CD4-positive, alpha-beta T cell (primary cell): ENCODE measurements at regions not wholly inside any gene's neighbourhood (a gene's known extent, or its start where the extent isn't known, plus 50 kb on each side); places are given as distances from the start of the nearest gene placed in this dataset.

Experiments used
- ATAC-seq: fragments of 200-7000 bp; cut with Tn5 transposase; one replicate; pipeline ENCODE4 v1.10.0; 2022; ENCODE audit warnings: mild to moderate bottlenecking; ENCODE audit not compliant: poor library complexity
- CTCF ChIA-PET: fragments of 350-600 bp; sonication (Branson Sonifier 250); formaldehyde crosslinking; loops from one replicate; lab custom pipeline; 2021; ENCODE audit warnings: antibody characterized with exemption, inconsistent platforms; lab: Charles Lee
- POLR2A ChIA-PET: fragments of 350-600 bp; sonication (Branson Sonifier 250); formaldehyde crosslinking; loops from one replicate; lab custom pipeline; 2021; ENCODE audit warnings: antibody characterized with exemption, inconsistent platforms; lab: Charles Lee
- DNase-seq, 14 experiments: peaks; one replicate each; pipeline ENCODE4 v3.0.0-alpha.2; 2013 to 2020; ENCODE audit warnings: mixed read lengths in 2 of 14
- H3K27ac ChIP-seq, 2 donors: one replicate each; pipeline versions ENCODE4 v1.5.1 to v1.7.0; 2013; ENCODE audit warnings: low read length in 2 of 2, low read depth in 1 of 2, mild to moderate bottlenecking in 1 of 2
- H3K27me3 ChIP-seq, 2 experiments: 1 replicate in 1 of 2; 2 replicates in 1 of 2; pipeline versions ENCODE4 v1.6.1 to v1.7.0; 2013; ENCODE audit warnings: low read length in 2 of 2, control low read depth in 1 of 2, mild to moderate bottlenecking in 1 of 2, moderate library complexity in 1 of 2; ENCODE audit not compliant: insufficient read depth in 2 of 2, control insufficient read depth in 1 of 2
- H3K36me3 ChIP-seq: one replicate; pipeline ENCODE4 v1.6.1; 2013; ENCODE audit warnings: low read length, control low read depth; ENCODE audit not compliant: insufficient read depth
- H3K4me1 ChIP-seq: one replicate; pipeline ENCODE4 v1.6.1; 2013; ENCODE audit warnings: low read length, control low read depth; ENCODE audit not compliant: insufficient read depth
- H3K4me3 ChIP-seq: one replicate; pipeline ENCODE4 v1.5.1; 2013; ENCODE audit warnings: mild to moderate bottlenecking, low read length, moderate library complexity
- H3K9me3 ChIP-seq, 2 experiments: 1 replicate in 1 of 2; 2 replicates in 1 of 2; pipeline versions ENCODE4 v1.6.1 to v1.7.0; 2013; ENCODE audit warnings: low read length in 2 of 2, mild to moderate bottlenecking in 2 of 2, control low read depth in 1 of 2, moderate library complexity in 1 of 2; ENCODE audit not compliant: control insufficient read depth in 1 of 2, insufficient read depth in 1 of 2
- H3K27ac Mint-ChIP-seq: one replicate; pipeline ENCODE4 v1.8.0; 2020; ENCODE audit warnings: mixed read lengths
- H3K27me3 Mint-ChIP-seq: one replicate; pipeline ENCODE4 v1.8.0; 2021; ENCODE audit warnings: mixed read lengths
- H3K36me3 Mint-ChIP-seq: one replicate; pipeline ENCODE4 v1.8.0; 2021; ENCODE audit warnings: low read depth, mixed read lengths
- H3K4me1 Mint-ChIP-seq: one replicate; pipeline ENCODE4 v1.8.0; 2021; ENCODE audit warnings: low read depth, mixed read lengths
- H3K4me3 Mint-ChIP-seq: one replicate; pipeline ENCODE4 v1.8.0; 2020; ENCODE audit warnings: mild to moderate bottlenecking, mixed read lengths
- H3K9me3 Mint-ChIP-seq: one replicate; pipeline ENCODE4 v1.8.0; 2020; ENCODE audit warnings: mixed read lengths
- intact Hi-C, 2 experiments: fragments of 100-400 bp; cut with DNase I in 1 of 2; cut with micrococcal nuclease in 1 of 2; formaldehyde crosslinking; loops; one replicate each; pipeline versions ENCODE4 v1.15.1 to v1.9.0; 2023 to 2025; cut with DNase I, micrococcal nuclease
- TF ChIP-seq, protein P1 (sequence below): fragments of 200-600 bp; IDR thresholded peaks from one replicate; pipeline ENCODE4 v1.8.0; 2022; ENCODE audit warnings: antibody characterized with exemption, mild to moderate bottlenecking

- TF ChIP-seq, protein P1, sequence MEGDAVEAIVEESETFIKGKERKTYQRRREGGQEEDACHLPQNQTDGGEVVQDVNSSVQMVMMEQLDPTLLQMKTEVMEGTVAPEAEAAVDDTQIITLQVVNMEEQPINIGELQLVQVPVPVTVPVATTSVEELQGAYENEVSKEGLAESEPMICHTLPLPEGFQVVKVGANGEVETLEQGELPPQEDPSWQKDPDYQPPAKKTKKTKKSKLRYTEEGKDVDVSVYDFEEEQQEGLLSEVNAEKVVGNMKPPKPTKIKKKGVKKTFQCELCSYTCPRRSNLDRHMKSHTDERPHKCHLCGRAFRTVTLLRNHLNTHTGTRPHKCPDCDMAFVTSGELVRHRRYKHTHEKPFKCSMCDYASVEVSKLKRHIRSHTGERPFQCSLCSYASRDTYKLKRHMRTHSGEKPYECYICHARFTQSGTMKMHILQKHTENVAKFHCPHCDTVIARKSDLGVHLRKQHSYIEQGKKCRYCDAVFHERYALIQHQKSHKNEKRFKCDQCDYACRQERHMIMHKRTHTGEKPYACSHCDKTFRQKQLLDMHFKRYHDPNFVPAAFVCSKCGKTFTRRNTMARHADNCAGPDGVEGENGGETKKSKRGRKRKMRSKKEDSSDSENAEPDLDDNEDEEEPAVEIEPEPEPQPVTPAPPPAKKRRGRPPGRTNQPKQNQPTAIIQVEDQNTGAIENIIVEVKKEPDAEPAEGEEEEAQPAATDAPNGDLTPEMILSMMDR: no peak
- Histone ChIP-seq H3K4me1 (no peaks in the 10 kb centered on the region), H3K27ac (no peak overlapping the region), H3K27me3 (peaks cover 0 to 5% of the 10 kb centered on the region in 2 experiments), H3K36me3 (no peaks in the 10 kb centered on the region), H3K9me3 (no peaks in the 10 kb centered on the region), H3K4me3 (no peak overlapping the region)
- ATAC-seq (no peak), DNase-seq (no peak)
- ChIA-PET POLR2A (no interaction called here), CTCF (no interaction called here)
- intact Hi-C loops: no loop called here
- Mint-ChIP-seq H3K9me3 (no peaks in the 10 kb centered on the region), H3K36me3 (no peaks in the 10 kb centered on the region), H3K27ac (no peak overlapping the region), H3K4me3 (no peak overlapping the region), H3K27me3 (peaks cover 26% of the 10 kb centered on the region), H3K4me1 (no peaks in the 10 kb centered on the region)
These were observed 168.3 kb downstream of the HERPUD2 start for GRCh38 chr7:35526645-35527044.

- H3K27me3 ChIP-seq: peaks cover 0 to 5% of the 10 kb centered on the region in 2 experiments
- ChIA-PET POLR2A (no interaction called here), CTCF (no interaction called here)
- H3K27ac ChIP-seq: no peak overlapping the region
- intact Hi-C loops: loop anchor here in 1 of 2 experiments (5.0 kb wide), 1 partner anchor 1202 kb away; no protein-coding TSS in a partner anchor
- TF ChIP-seq, protein P1: no peak
- Mint-ChIP-seq H3K4me3 (no peak overlapping the region), H3K27me3 (peaks cover 26% of the 10 kb centered on the region), H3K27ac (no peak overlapping the region), H3K36me3 (no peaks in the 10 kb centered on the region), H3K9me3 (no peaks in the 10 kb centered on the region), H3K4me1 (no peaks in the 10 kb centered on the region)
- DNase-seq (no peak), ATAC-seq (no peak)
- no peaks in the 10 kb centered on the region for H3K9me3 ChIP-seq
- no peaks in the 10 kb centered on the region for H3K36me3 ChIP-seq
- H3K4me3 ChIP-seq: no peak overlapping the region
- H3K4me1 ChIP-seq: no peaks in the 10 kb centered on the region
These were observed 170.7 kb downstream of the HERPUD2 start for GRCh38 chr7:35524112-35524804.

GRCh38 chr7:35523292-35523691, 171.6 kb downstream of the HERPUD2 start:
- TF ChIP-seq, protein P1: no peak
- H3K4me3 Mint-ChIP-seq: no peak overlapping the region
- no peak for DNase-seq

More at GRCh38 chr7:35523292-35523691, 171.6 kb downstream of the HERPUD2 start:
- Mint-ChIP-seq H3K27me3 (peaks cover 24% of the 10 kb centered on the region), H3K36me3 (no peaks in the 10 kb centered on the region), H3K9me3 (no peaks in the 10 kb centered on the region), H3K4me1 (no peaks in the 10 kb centered on the region), H3K27ac (no peak overlapping the region)
- ChIA-PET POLR2A (no interaction called here), CTCF (no interaction called here)
- no peaks in the 10 kb centered on the region for H3K9me3 ChIP-seq
- intact Hi-C loops: loop anchor here in 1 of 2 experiments (5.0 kb wide), 1 partner anchor 1201 kb away; no protein-coding TSS in a partner anchor
- H3K4me3 ChIP-seq: no peak overlapping the region
- H3K27me3 ChIP-seq: peaks cover 0 to 5% of the 10 kb centered on the region in 2 experiments
- ATAC-seq: no peak
- H3K4me1 ChIP-seq: no peaks in the 10 kb centered on the region
- H3K27ac ChIP-seq: no peak overlapping the region
- no peaks in the 10 kb centered on the region for H3K36me3 ChIP-seq
